ENCODE measurements at regions not wholly inside any gene's neighbourhood (a gene's known extent, or its start where the extent isn't known, plus 50 kb on each side); places are given as distances from the start of the nearest gene placed in this dataset.

- Histone ChIP-seq H3K36me3 (ENCODE audit: low read depth) (no peaks in the 10 kb centered on the region), H3K27ac (ENCODE audit: poor library complexity, severe bottlenecking) (no peak overlapping the region), H3K27me3 (ENCODE audit: insufficient read depth, poor library complexity, severe bottlenecking) (no peaks in the 10 kb centered on the region), H3K4me3 (ENCODE audit: severe bottlenecking) (no peak overlapping the region), H3K9me3 (ENCODE audit: severe bottlenecking) (no peaks in the 10 kb centered on the region), H3K4me1 (ENCODE audit: insufficient read depth, poor library complexity, severe bottlenecking) (no peaks in the 10 kb centered on the region)
- TF ChIP-seq CTCF (IDR thresholded peaks at IDR 0.05; ENCODE audit: poor library complexity, severe bottlenecking), result no peak
- DNase-seq (ENCODE audit: low spot score) (no peak), ATAC-seq (ENCODE audit: low read depth) (no peak)
Measured at GRCh38 chr3:73707772-73708171, 83.0 kb upstream of the PDZRN3 start.

- no peak for ATAC-seq (ENCODE audit: low read depth)
- no peak overlapping the region for H3K4me3 ChIP-seq (ENCODE audit: severe bottlenecking)
- H3K9me3 ChIP-seq (ENCODE audit: severe bottlenecking), result no peaks in the 10 kb centered on the region
- no peaks in the 10 kb centered on the region for H3K4me1 ChIP-seq (ENCODE audit: insufficient read depth, poor library complexity, severe bottlenecking)
- no peak for TF ChIP-seq CTCF (IDR thresholded peaks at IDR 0.05; ENCODE audit: poor library complexity, severe bottlenecking)
- H3K27ac ChIP-seq (ENCODE audit: poor library complexity, severe bottlenecking), result no peak overlapping the region
- no peaks in the 10 kb centered on the region for H3K36me3 ChIP-seq (ENCODE audit: low read depth)
- no peak for DNase-seq (ENCODE audit: low spot score)
- no peaks in the 10 kb centered on the region for H3K27me3 ChIP-seq (ENCODE audit: insufficient read depth, poor library complexity, severe bottlenecking)
Measured at GRCh38 chr3:73706771-73707170, 82.0 kb upstream of the PDZRN3 start.

GRCh38 chr3:73705792-73706191 lies 81.1 kb upstream of the PDZRN3 start:
- Histone ChIP-seq H3K27me3 (ENCODE audit: insufficient read depth, poor library complexity, severe bottlenecking) (no peaks in the 10 kb centered on the region), H3K36me3 (ENCODE audit: low read depth) (no peaks in the 10 kb centered on the region), H3K9me3 (ENCODE audit: severe bottlenecking) (no peaks in the 10 kb centered on the region), H3K4me1 (ENCODE audit: insufficient read depth, poor library complexity, severe bottlenecking) (no peaks in the 10 kb centered on the region), H3K27ac (ENCODE audit: poor library complexity, severe bottlenecking) (no peak overlapping the region), H3K4me3 (ENCODE audit: severe bottlenecking) (no peak overlapping the region)
- no peak for ATAC-seq (ENCODE audit: low read depth)
- no peak for TF ChIP-seq CTCF (IDR thresholded peaks at IDR 0.05; ENCODE audit: poor library complexity, severe bottlenecking)
- DNase-seq (ENCODE audit: low spot score), result no peak

- Histone ChIP-seq H3K27me3 (ENCODE audit: insufficient read depth, poor library complexity, severe bottlenecking) (no peaks in the 10 kb centered on the region), H3K9me3 (ENCODE audit: severe bottlenecking) (no peaks in the 10 kb centered on the region), H3K4me1 (ENCODE audit: insufficient read depth, poor library complexity, severe bottlenecking) (no peaks in the 10 kb centered on the region), H3K36me3 (ENCODE audit: low read depth) (no peaks in the 10 kb centered on the region), H3K4me3 (ENCODE audit: severe bottlenecking) (no peak overlapping the region), H3K27ac (ENCODE audit: poor library complexity, severe bottlenecking) (no peak overlapping the region)
- no peak for ATAC-seq (ENCODE audit: low read depth)
- TF ChIP-seq CTCF (IDR thresholded peaks at IDR 0.05; ENCODE audit: poor library complexity, severe bottlenecking), result no peak
- DNase-seq (ENCODE audit: low spot score), result no peak
Measured at GRCh38 chr3:73699327-73699726, 74.6 kb upstream of the PDZRN3 start.

GRCh38 chr3:73697020-73697419 lies 72.3 kb upstream of the PDZRN3 start:
- ATAC-seq (ENCODE audit: low read depth), result no peak
- Histone ChIP-seq H3K4me3 (ENCODE audit: severe bottlenecking) (no peak overlapping the region), H3K27ac (ENCODE audit: poor library complexity, severe bottlenecking) (no peak overlapping the region), H3K4me1 (ENCODE audit: insufficient read depth, poor library complexity, severe bottlenecking) (no peaks in the 10 kb centered on the region), H3K36me3 (ENCODE audit: low read depth) (no peaks in the 10 kb centered on the region), H3K9me3 (ENCODE audit: severe bottlenecking) (no peaks in the 10 kb centered on the region), H3K27me3 (ENCODE audit: insufficient read depth, poor library complexity, severe bottlenecking) (no peaks in the 10 kb centered on the region)
- DNase-seq (ENCODE audit: low spot score), result no peak
- TF ChIP-seq CTCF (IDR thresholded peaks at IDR 0.05; ENCODE audit: poor library complexity, severe bottlenecking), result no peak

Data from RWPE2 (cell line).